DOHH2 (cell line): ENCODE measurements at regions not wholly inside any gene's neighbourhood (a gene's known extent, or its start where the extent isn't known, plus 50 kb on each side); places are given as distances from the start of the nearest gene placed in this dataset.

ENCODE experiments used
- CTCF ChIP-seq: fragments of 200-600 bp; sonication (generic); IDR thresholded peaks from one replicate; pipeline ENCODE4 v1.5.1; 2014; ENCODE audit warnings: antibody characterized with exemption, mild to moderate bottlenecking, low read depth, low read length; ENCODE audit not compliant: poor library complexity, severe bottlenecking
- EZH2phosphoT487 ChIP-seq: fragments of 200-600 bp; sonication (generic); IDR thresholded peaks from 2 replicates; pipeline ENCODE4 v1.6.1; 2017; ENCODE audit warnings: borderline replicate concordance, mild to moderate bottlenecking, antibody characterized with exemption, low read length, moderate library complexity, mixed read lengths

GRCh38 chr4:164542431-164542830 lies 211.5 kb upstream of the SMIM31 start:
- TF ChIP-seq CTCF (no peak), EZH2phosphoT487 (no peak)
